IMR-90 (cell line): ENCODE measurements at regions not wholly inside any gene's neighbourhood (a gene's known extent, or its start where the extent isn't known, plus 50 kb on each side); places are given as distances from the start of the nearest gene placed in this dataset.

Experiments used
- CTCF ChIP-seq: conservative IDR thresholded peaks from 2 replicates; pipeline ENCODE4 v1.5.1; 2012; ENCODE audit warnings: mild to moderate bottlenecking, low read depth, low read length, improper control_type of control experiment
- MXI1 ChIP-seq: IDR thresholded peaks from 2 replicates; pipeline ENCODE4 v1.6.1; 2012; ENCODE audit warnings: low read depth, mild to moderate bottlenecking, low read length, moderate library complexity, borderline replicate concordance

- TF ChIP-seq CTCF (no peak), MXI1 (no peak)
Observed at GRCh38 chr14:35988550-35988949, 162.4 kb downstream of the BRMS1L start.
